Heart left ventricle (tissue), 16 donors: ENCODE measurements at regions not wholly inside any gene's neighbourhood (a gene's known extent, or its start where the extent isn't known, plus 50 kb on each side); places are given as distances from the start of the nearest gene placed in this dataset.
"Not testable (repeated sequence)": the region's sequence is repeated elsewhere in the genome, so short reads cannot be mapped to it uniquely, and the experiment has no call there.

Experiments
- ATAC-seq, 4 donors: fragments of 200-7000 bp; cut with Tn5 transposase; one replicate each; pipeline ENCODE4 v1.9.1; 2020 to 2022; ENCODE audit warnings: moderate library complexity in 4 of 4, mild to moderate bottlenecking in 3 of 4, moderate number of reproducible peaks in 1 of 4
- DNase-seq, 5 donors: peaks; one replicate each; pipeline ENCODE4 v3.0.0-alpha.2; 2020
- H3K27ac ChIP-seq, 12 donors: fragments of 200-600 bp; sonication (generic) in 4 of 12; one replicate each; pipeline versions ENCODE4 v1.5.0 to v1.8.0; 2016 to 2022; ENCODE audit warnings: mild to moderate bottlenecking in 2 of 12
- H3K27me3 ChIP-seq, 9 donors: fragments of 200-600 bp; sonication (generic) in 2 of 9; one replicate each; pipeline versions ENCODE4 v1.5.1 to v1.8.0; 2016 to 2022; ENCODE audit warnings: mild to moderate bottlenecking in 3 of 9
- H3K36me3 ChIP-seq, 9 donors: fragments of 200-600 bp; sonication (generic) in 2 of 9; one replicate each; pipeline versions ENCODE4 v1.5.0 to v1.8.0; 2018 to 2022; ENCODE audit warnings: mild to moderate bottlenecking in 2 of 9
- H3K4me1 ChIP-seq, 12 donors: fragments of 200-600 bp; sonication (generic) in 4 of 12; one replicate each; pipeline versions ENCODE4 v1.5.0 to v1.8.0; 2016 to 2022; ENCODE audit warnings: mild to moderate bottlenecking in 3 of 12
- H3K4me3 ChIP-seq, 12 donors: fragments of 200-600 bp; sonication (generic) in 4 of 12; one replicate each; pipeline versions ENCODE4 v1.5.0 to v1.8.0; 2017 to 2022; ENCODE audit warnings: mild to moderate bottlenecking in 9 of 12, moderate library complexity in 4 of 12
- H3K9me3 ChIP-seq, 12 donors: fragments of 200-600 bp; sonication (generic) in 4 of 12; one replicate each; pipeline versions ENCODE4 v1.5.0 to v1.8.0; 2016 to 2022; ENCODE audit warnings: mild to moderate bottlenecking in 1 of 12
- CTCF ChIP-seq, 12 donors: fragments of 200-600 bp; sonication (generic) in 4 of 12; IDR thresholded peaks; one replicate each; pipeline versions ENCODE4 v1.5.0 to v1.8.0; 2018 to 2022; ENCODE audit warnings: antibody characterized with exemption in 12 of 12, mild to moderate bottlenecking in 5 of 12
- POLR2A ChIP-seq, 2 donors: fragments of 450-650 bp; IDR thresholded peaks; one replicate each; pipeline ENCODE4 v1.6.1; 2017; ENCODE audit warnings: antibody characterized with exemption in 2 of 2, mild to moderate bottlenecking in 2 of 2, moderate library complexity in 2 of 2
- WGBS, 4 donors: extraction: QIAGEN DNeasy Blood & Tissue Kit in 2 of 4; methylation state at CpG; one replicate each; pipeline versions ENCODE4 v1.1.5 to v1.1.7; 2013 to 2018; 5-methylcytosine and 5-hydroxymethylcytosine counted together
- intact Hi-C, 10 donors: fragments of 100-400 bp; cut with DNase I; formaldehyde crosslinking; loops; one replicate each; pipeline versions ENCODE4 v1.11.1 to v1.14.2; 2022
- donor health status: ischemic (EF 13 %, LVEDD 7.1; RV severe dilation, severe dysfunction).
- donor health status: healthy with polysubstance abuse.
- donor health status: DM: no; HTN: yes; CAD: no.
- donor health status: DM: no; HTN: no; CAD: no.
- donor health status: ischemic (EF 25% LVEDD 6.9; RV normal size, moderate dysfunction).
- donor health status: ischemic (EF 25% LVEDD 5.7; RV mildly dilated, moderate dysfunction).
- donor health status: healthy.
- donor health status: DM: yes; HTN: yes; CAD: no.
- donor health status: ischemic (EF 35%, LVEDD 5.7; RV mildly dilated, moderate dysfunction).
- donor health status: nonischemic (EF 11% LVEDD 7.7; RV severe dilation, severe dysfunction).
- donor health status: DM: yes; HTN: yes; CAD: no.
- donor health status: PGD.
- donor health status: ischemic (EF 29% LVEDD 5.4; RV normal size, mild dysfunction).
- donor health status: nonischemic (EF 23%, LVEDD 6.1; RV moderate dilation, normal function).

GRCh38 chr12:115370207-115370606 lies 686.2 kb upstream of the TBX3 start:
- no peak for TF ChIP-seq CTCF (IDR thresholded peaks at IDR 0.05)
- TF ChIP-seq POLR2A (IDR thresholded peaks at IDR 0.05), result no peak
- no peaks in the 10 kb centered on the region for H3K4me1 ChIP-seq
- H3K27ac ChIP-seq, result no peak overlapping the region
- no peaks in the 10 kb centered on the region for H3K36me3 ChIP-seq
- H3K9me3 ChIP-seq, result no peaks in the 10 kb centered on the region
- DNase-seq (no peak), ATAC-seq (no peak)
- intact Hi-C loops, result no loop called here
- H3K27me3 ChIP-seq, result no peaks in the 10 kb centered on the region
- no peak overlapping the region for H3K4me3 ChIP-seq
- WGBS, 4 donors, result 65 to 80% (median 72%) methylated on average over 3 of the region's 3 CpGs

GRCh38 chr12:115366277-115366676 lies 682.3 kb upstream of the TBX3 start:
- not testable (repeated sequence) for H3K36me3 ChIP-seq

GRCh38 chr12:115365765-115366164 lies 681.8 kb upstream of the TBX3 start:
- H3K36me3 ChIP-seq, DNase-seq, H3K4me3 ChIP-seq, ATAC-seq, H3K27ac ChIP-seq, H3K27me3 ChIP-seq, H3K4me1 ChIP-seq, intact Hi-C loops, H3K9me3 ChIP-seq: not testable (repeated sequence)
- WGBS, 4 donors, result 66 to 81% (median 79%) methylated on average over 4 of the region's 4 CpGs

More at GRCh38 chr12:115366277-115366676, 682.3 kb upstream of the TBX3 start:
- DNase-seq, intact Hi-C loops, H3K9me3 ChIP-seq, H3K27ac ChIP-seq, ATAC-seq, H3K4me1 ChIP-seq, H3K27me3 ChIP-seq, H3K4me3 ChIP-seq: not testable (repeated sequence)
- WGBS, 4 donors, result 93 to 96% (median 94%) methylated on average over 4 of the region's 4 CpGs

GRCh38 chr12:115364921-115365320 lies 680.9 kb upstream of the TBX3 start:
- H3K36me3 ChIP-seq, result no peaks in the 10 kb centered on the region
- TF ChIP-seq CTCF (IDR thresholded peaks at IDR 0.05) (no peak), POLR2A (IDR thresholded peaks at IDR 0.05) (no peak)
- H3K9me3 ChIP-seq, result no peaks in the 10 kb centered on the region
- ATAC-seq (no peak), DNase-seq (no peak)
- H3K4me1 ChIP-seq, result no peaks in the 10 kb centered on the region
- H3K4me3 ChIP-seq, result no peak overlapping the region
- no peak overlapping the region for H3K27ac ChIP-seq
- no peaks in the 10 kb centered on the region for H3K27me3 ChIP-seq
- 59 to 63% (median 60%) methylated on average over 3 of the region's 3 CpGs for WGBS, 4 donors
- intact Hi-C loops, result no loop called here

- Histone ChIP-seq H3K4me1 (no peaks in the 10 kb centered on the region), H3K9me3 (no peaks in the 10 kb centered on the region), H3K27ac (no peak overlapping the region), H3K36me3 (no peaks in the 10 kb centered on the region), H3K4me3 (no peak overlapping the region), H3K27me3 (no peaks in the 10 kb centered on the region)
- WGBS, 4 donors, result 75 to 80% (median 78%) methylated on average over 4 of the region's 4 CpGs
- intact Hi-C loops, result no loop called here
- no peak for TF ChIP-seq POLR2A (IDR thresholded peaks at IDR 0.05)
- TF ChIP-seq CTCF (IDR thresholded peaks at IDR 0.05), result no peak
- DNase-seq (no peak), ATAC-seq (no peak)
Measured at GRCh38 chr12:115362339-115362976, 678.5 kb upstream of the TBX3 start.
